ENCODE measurements at regions not wholly inside any gene's neighbourhood (a gene's known extent, or its start where the extent isn't known, plus 50 kb on each side); places are given as distances from the start of the nearest gene placed in this dataset.

DNA sequence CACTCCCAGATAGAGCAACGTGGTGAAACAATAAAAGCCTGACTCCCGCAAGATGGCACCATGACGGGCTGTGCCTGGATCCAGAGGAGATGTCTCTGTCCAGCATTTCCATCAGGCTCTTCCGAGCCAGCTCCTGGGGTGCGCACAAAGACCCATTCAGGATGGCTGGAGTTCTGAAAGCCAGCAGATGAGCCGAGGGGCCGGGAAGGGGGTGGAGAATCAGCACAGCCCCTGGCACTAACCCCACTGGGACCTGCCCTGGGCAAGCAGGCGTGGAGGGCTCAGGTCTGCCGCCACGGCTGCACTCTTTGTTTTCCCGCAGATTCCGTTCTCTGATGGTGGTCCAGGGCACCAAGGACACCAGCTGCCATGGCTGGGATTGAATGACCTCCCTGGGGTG lies 97.2 kb upstream of the BLID start:
- TF ChIP-seq POLR2A (IDR thresholded peaks at IDR 0.05) (no peak), POLR2AphosphoS5 (IDR thresholded peaks at IDR 0.05) (no peak)
- TF ChIP-seq, protein P1, sequence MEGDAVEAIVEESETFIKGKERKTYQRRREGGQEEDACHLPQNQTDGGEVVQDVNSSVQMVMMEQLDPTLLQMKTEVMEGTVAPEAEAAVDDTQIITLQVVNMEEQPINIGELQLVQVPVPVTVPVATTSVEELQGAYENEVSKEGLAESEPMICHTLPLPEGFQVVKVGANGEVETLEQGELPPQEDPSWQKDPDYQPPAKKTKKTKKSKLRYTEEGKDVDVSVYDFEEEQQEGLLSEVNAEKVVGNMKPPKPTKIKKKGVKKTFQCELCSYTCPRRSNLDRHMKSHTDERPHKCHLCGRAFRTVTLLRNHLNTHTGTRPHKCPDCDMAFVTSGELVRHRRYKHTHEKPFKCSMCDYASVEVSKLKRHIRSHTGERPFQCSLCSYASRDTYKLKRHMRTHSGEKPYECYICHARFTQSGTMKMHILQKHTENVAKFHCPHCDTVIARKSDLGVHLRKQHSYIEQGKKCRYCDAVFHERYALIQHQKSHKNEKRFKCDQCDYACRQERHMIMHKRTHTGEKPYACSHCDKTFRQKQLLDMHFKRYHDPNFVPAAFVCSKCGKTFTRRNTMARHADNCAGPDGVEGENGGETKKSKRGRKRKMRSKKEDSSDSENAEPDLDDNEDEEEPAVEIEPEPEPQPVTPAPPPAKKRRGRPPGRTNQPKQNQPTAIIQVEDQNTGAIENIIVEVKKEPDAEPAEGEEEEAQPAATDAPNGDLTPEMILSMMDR (IDR thresholded peaks at IDR 0.05 in 8 of 11, conservative IDR thresholded peaks at IDR 0.05 in 3 of 11), result no peak
